Uterus (tissue), 2 donors: ENCODE measurements at regions not wholly inside any gene's neighbourhood (a gene's known extent, or its start where the extent isn't known, plus 50 kb on each side); places are given as distances from the start of the nearest gene placed in this dataset.

Experiments
- POLR2A ChIP-seq, 2 donors: fragments of 450-650 bp; IDR thresholded peaks; one replicate each; pipeline ENCODE4 v1.6.1; 2016; ENCODE audit warnings: antibody characterized with exemption in 2 of 2, mild to moderate bottlenecking in 1 of 2, moderate library complexity in 1 of 2
- TF ChIP-seq, protein P1 (sequence below), 4 experiments: fragments of 200-600 bp in 2 of 4; fragments of 450-650 bp in 2 of 4; sonication (generic) in 2 of 4; IDR thresholded peaks; one replicate each; pipeline ENCODE4 v1.5.1; 2016 to 2019; ENCODE audit warnings: antibody characterized with exemption in 4 of 4, mild to moderate bottlenecking in 2 of 4, moderate library complexity in 1 of 4

DNA sequence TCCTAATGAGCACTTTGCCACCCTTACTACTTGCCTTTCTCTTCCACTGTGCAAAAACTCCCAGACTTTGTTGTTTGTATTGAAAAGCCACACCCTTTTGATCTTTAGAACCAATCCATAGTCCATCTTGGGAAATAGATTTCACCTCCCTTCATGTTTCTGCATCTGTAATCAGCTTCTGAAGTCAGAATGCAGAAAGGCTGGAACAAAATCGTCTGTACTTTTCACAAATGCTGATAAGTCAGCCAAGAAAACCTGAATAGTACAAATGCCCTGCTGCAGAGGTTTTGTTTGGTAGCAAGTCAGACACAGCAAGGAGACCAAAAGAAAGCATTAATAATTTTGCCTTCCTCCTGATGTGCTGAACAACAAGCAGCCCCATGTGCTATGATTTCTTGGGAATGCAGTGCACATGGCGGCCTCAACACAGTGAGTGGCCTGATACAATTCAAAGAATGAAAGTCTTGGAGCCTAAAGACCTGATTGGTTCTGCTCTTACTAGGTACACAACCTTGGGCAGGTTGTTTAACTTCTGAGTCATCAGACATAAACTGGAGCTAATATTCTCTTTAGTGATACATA, 59.2 kb upstream of the STK32A start:
- TF ChIP-seq, protein P1, sequence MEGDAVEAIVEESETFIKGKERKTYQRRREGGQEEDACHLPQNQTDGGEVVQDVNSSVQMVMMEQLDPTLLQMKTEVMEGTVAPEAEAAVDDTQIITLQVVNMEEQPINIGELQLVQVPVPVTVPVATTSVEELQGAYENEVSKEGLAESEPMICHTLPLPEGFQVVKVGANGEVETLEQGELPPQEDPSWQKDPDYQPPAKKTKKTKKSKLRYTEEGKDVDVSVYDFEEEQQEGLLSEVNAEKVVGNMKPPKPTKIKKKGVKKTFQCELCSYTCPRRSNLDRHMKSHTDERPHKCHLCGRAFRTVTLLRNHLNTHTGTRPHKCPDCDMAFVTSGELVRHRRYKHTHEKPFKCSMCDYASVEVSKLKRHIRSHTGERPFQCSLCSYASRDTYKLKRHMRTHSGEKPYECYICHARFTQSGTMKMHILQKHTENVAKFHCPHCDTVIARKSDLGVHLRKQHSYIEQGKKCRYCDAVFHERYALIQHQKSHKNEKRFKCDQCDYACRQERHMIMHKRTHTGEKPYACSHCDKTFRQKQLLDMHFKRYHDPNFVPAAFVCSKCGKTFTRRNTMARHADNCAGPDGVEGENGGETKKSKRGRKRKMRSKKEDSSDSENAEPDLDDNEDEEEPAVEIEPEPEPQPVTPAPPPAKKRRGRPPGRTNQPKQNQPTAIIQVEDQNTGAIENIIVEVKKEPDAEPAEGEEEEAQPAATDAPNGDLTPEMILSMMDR (IDR thresholded peaks at IDR 0.05), result no peak
- no peak for TF ChIP-seq POLR2A (IDR thresholded peaks at IDR 0.05)
